Endodermal cell (in vitro differentiated cells): ENCODE measurements at regions not wholly inside any gene's neighbourhood (a gene's known extent, or its start where the extent isn't known, plus 50 kb on each side); places are given as distances from the start of the nearest gene placed in this dataset.

Experiments
- DNase-seq: peaks from one replicate; pipeline ENCODE4 v3.0.0-alpha.2; 2017
- H3K27ac ChIP-seq: 2 replicates; pipeline ENCODE4 v1.5.1; 2013; ENCODE audit warnings: mild to moderate bottlenecking, low read depth, low read length, moderate library complexity
- H3K27me3 ChIP-seq: 2 replicates; pipeline ENCODE4 v1.6.1; 2013; ENCODE audit warnings: mild to moderate bottlenecking, low read length, moderate library complexity; ENCODE audit not compliant: insufficient read depth, control insufficient read depth, poor library complexity, severe bottlenecking
- H3K36me3 ChIP-seq: 2 replicates; pipeline ENCODE4 v1.7.0; 2013; ENCODE audit warnings: mild to moderate bottlenecking, low read length, moderate library complexity; ENCODE audit not compliant: control insufficient read depth, insufficient read depth
- H3K4me1 ChIP-seq: one replicate; pipeline ENCODE4 v1.7.0; 2013; ENCODE audit warnings: low read length; ENCODE audit not compliant: control insufficient read depth, insufficient read depth
- H3K4me3 ChIP-seq: 2 replicates; pipeline ENCODE4 v1.5.1; 2013; ENCODE audit warnings: mild to moderate bottlenecking, low read length, moderate library complexity
- H3K9ac ChIP-seq: 2 replicates; pipeline ENCODE4 v1.6.1; 2013; ENCODE audit warnings: mild to moderate bottlenecking, low read length, moderate library complexity; ENCODE audit not compliant: poor library complexity, severe bottlenecking; ENCODE audit errors: extremely low read depth
- H3K9me3 ChIP-seq: 2 replicates; pipeline ENCODE4 v1.6.1; 2013; ENCODE audit warnings: mild to moderate bottlenecking, low read length, moderate library complexity; ENCODE audit not compliant: control insufficient read depth
- H3K27ac Mint-ChIP-seq: 2 replicates; pipeline ENCODE4 v1.8.0; 2020; ENCODE audit warnings: mixed read lengths
- H3K27me3 Mint-ChIP-seq: 2 replicates; pipeline ENCODE4 v1.8.0; 2021; ENCODE audit warnings: mild to moderate bottlenecking, mixed read lengths; ENCODE audit not compliant: insufficient read depth
- H3K36me3 Mint-ChIP-seq: 2 replicates; pipeline ENCODE4 v1.8.0; 2020; ENCODE audit warnings: low read depth, mixed read lengths
- H3K4me1 Mint-ChIP-seq: 2 replicates; pipeline ENCODE4 v1.8.0; 2020; ENCODE audit warnings: mixed read lengths
- H3K4me3 Mint-ChIP-seq: 2 replicates; pipeline ENCODE4 v1.8.0; 2020; ENCODE audit warnings: mild to moderate bottlenecking, moderate library complexity, mixed read lengths
- H3K9me3 Mint-ChIP-seq: 2 replicates; pipeline ENCODE4 v1.8.0; 2020; ENCODE audit warnings: mild to moderate bottlenecking, mixed read lengths
- WGBS, 2 experiments: methylation state at CpG; one replicate each; pipeline versions ENCODE4 v1.1.5 to v1.1.7; 2013; ENCODE audit warnings: missing lambda C conversion rate in 2 of 2, mixed read lengths in 1 of 2; ENCODE audit not compliant: insufficient coverage in 1 of 2, insufficient read length in 1 of 2; 5-methylcytosine and 5-hydroxymethylcytosine counted together
- TF ChIP-seq, protein P1 (sequence below): fragments of 200-600 bp; sonication (generic); conservative IDR thresholded peaks from 2 replicates; pipeline ENCODE4 v1.5.0; 2021; ENCODE audit warnings: antibody characterized with exemption, mild to moderate bottlenecking

- no peak overlapping the region for H3K27ac ChIP-seq
- no peaks in the 10 kb centered on the region for H3K27me3 Mint-ChIP-seq
- no peak overlapping the region for H3K27ac Mint-ChIP-seq
- WGBS, 2 experiments, result 92 to 100% methylated on average over 3 of the region's 3 CpGs
- no peaks in the 10 kb centered on the region for H3K4me1 Mint-ChIP-seq
- H3K27me3 ChIP-seq, result no peaks in the 10 kb centered on the region
- H3K9ac ChIP-seq, result no peak overlapping the region
- H3K9me3 ChIP-seq, result no peaks in the 10 kb centered on the region
- no peaks in the 10 kb centered on the region for H3K36me3 ChIP-seq
- peaks cover 3% of the 10 kb centered on the region for H3K9me3 Mint-ChIP-seq
- H3K4me3 Mint-ChIP-seq, result no peak overlapping the region
- peaks cover 1% of the 10 kb centered on the region for H3K36me3 Mint-ChIP-seq
- TF ChIP-seq, protein P1, sequence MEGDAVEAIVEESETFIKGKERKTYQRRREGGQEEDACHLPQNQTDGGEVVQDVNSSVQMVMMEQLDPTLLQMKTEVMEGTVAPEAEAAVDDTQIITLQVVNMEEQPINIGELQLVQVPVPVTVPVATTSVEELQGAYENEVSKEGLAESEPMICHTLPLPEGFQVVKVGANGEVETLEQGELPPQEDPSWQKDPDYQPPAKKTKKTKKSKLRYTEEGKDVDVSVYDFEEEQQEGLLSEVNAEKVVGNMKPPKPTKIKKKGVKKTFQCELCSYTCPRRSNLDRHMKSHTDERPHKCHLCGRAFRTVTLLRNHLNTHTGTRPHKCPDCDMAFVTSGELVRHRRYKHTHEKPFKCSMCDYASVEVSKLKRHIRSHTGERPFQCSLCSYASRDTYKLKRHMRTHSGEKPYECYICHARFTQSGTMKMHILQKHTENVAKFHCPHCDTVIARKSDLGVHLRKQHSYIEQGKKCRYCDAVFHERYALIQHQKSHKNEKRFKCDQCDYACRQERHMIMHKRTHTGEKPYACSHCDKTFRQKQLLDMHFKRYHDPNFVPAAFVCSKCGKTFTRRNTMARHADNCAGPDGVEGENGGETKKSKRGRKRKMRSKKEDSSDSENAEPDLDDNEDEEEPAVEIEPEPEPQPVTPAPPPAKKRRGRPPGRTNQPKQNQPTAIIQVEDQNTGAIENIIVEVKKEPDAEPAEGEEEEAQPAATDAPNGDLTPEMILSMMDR, result no peak
- H3K4me3 ChIP-seq, result no peak overlapping the region
- DNase-seq, result no peak
- H3K4me1 ChIP-seq, result no peaks in the 10 kb centered on the region
Measured at GRCh38 chr1:244271004-244271403, 180.7 kb downstream of the ADSS2 start.

DNA sequence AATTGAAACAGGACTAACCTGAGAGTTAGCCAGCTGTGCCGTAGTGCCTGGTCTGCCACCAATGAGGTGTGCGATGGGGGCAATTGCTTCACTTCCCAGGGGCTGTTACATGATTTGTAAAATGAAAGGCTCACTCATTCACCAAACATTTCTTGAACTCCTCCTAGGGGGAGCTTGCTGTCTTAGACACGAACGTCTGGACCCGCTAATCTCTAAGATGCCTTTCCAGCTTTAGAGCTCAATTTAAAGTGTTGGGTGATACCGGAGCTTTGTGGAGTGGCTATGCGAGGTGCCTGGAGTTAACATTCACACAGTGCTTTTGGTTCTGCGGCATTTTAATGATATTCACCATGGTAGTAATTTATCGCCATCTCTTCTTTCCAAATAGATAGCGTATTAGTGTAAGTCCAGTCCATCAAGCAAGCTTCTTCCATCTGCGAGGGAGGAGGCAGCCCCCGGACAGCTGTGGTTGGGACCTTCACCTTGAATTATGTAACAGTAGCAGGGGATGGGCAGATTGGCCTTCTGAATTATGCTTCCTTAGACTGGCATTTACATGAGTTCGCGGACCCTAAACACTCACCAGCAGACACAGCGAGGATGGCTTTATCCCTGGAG, 179.9 kb downstream of the ADSS2 start:
- Histone ChIP-seq H3K9me3 (no peaks in the 10 kb centered on the region), H3K27me3 (no peaks in the 10 kb centered on the region), H3K27ac (no peak overlapping the region), H3K4me3 (no peak overlapping the region), H3K9ac (no peak overlapping the region), H3K36me3 (no peaks in the 10 kb centered on the region), H3K4me1 (no peaks in the 10 kb centered on the region)
- Mint-ChIP-seq H3K4me1 (no peaks in the 10 kb centered on the region), H3K27me3 (no peaks in the 10 kb centered on the region), H3K27ac (no peak overlapping the region), H3K36me3 (peaks cover 1% of the 10 kb centered on the region), H3K9me3 (peaks cover 3% of the 10 kb centered on the region), H3K4me3 (no peak overlapping the region)
- TF ChIP-seq, protein P1, result no peak
- WGBS, 2 experiments, result 94 to 98% methylated on average over 9 to 15 of the region's 15 CpGs
- no peak for DNase-seq

- no peak overlapping the region for H3K27ac ChIP-seq
- Mint-ChIP-seq H3K27me3 (no peaks in the 10 kb centered on the region), H3K36me3 (peaks cover 1% of the 10 kb centered on the region), H3K9me3 (peaks cover 4% of the 10 kb centered on the region), H3K4me1 (no peaks in the 10 kb centered on the region), H3K4me3 (no peak overlapping the region), H3K27ac (peak overlapping the region; percentile 75)
- peak; percentile 88 for DNase-seq
- H3K9ac ChIP-seq, result no peak overlapping the region
- H3K4me3 ChIP-seq, result no peak overlapping the region
- H3K4me1 ChIP-seq, result no peaks in the 10 kb centered on the region
- H3K36me3 ChIP-seq, result no peaks in the 10 kb centered on the region
- WGBS, 2 experiments, result 0 to 68% methylated on average over 2 to 9 of the region's 9 CpGs
- H3K9me3 ChIP-seq, result no peaks in the 10 kb centered on the region
- no peaks in the 10 kb centered on the region for H3K27me3 ChIP-seq
- TF ChIP-seq, protein P1, result peak; percentile 98
Measured at GRCh38 chr1:244272471-244273261, 179.0 kb downstream of the ADSS2 start.
